ENCODE measurements at regions not wholly inside any gene's neighbourhood (a gene's known extent, or its start where the extent isn't known, plus 50 kb on each side); places are given as distances from the start of the nearest gene placed in this dataset.

DNA sequence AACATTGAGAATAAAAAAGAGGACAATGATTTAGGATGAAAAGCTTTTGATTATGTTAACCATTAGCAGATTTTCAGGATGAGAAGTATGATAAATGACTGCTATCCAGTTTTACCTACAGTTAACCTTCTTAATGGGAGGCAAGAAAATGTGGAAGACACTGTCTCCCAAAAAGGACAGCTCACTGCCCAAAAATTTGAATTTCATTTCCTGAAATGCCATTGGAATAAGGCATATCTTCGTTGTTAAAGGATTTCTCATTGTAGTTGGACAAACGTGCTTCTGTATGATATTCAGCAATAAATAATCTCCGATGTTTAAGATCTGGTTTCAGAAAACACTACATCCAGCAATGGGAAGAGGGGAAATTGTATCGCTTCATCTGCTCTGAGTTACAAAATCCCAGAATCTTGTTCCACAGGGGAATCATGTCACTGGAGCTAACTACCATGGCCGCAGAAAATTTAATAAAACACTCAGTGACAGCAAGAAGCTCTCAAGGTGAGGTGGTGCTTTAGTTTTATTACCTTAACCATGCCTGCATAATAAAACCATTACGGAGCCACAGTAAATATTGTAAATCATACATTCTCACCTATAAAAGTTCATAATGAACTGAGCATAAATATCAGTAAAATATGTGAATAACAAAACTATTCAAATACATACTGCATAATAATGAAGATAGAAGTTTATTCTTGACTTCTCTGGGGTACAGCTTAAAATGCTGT lies 552.3 kb downstream of the PCDH7 start:
- intact Hi-C loops (cut with micrococcal nuclease; ENCODE audit: unreplicated experiment) = no loop called here

DNA sequence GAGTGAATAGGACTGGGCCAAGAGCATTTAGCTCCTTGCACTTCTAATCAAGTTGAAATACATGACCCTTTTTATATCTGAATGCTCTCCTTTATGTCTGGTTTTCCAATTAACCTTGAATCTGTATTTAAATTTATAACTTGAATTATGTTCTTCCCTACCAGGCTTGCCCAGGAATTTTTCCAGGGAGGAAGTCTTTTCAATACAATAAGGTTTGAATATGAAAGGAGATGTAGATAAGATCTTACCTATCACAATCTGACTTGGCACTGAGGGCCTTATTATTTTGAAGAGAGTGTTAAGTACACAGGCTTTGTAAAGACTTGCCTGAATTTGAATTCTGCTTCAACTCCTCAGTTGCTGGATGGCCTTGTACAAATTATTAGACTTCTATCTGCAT lies 555.7 kb downstream of the PCDH7 start:
- intact Hi-C loops (cut with micrococcal nuclease; ENCODE audit: unreplicated experiment) = no loop called here
- no peaks in the 10 kb centered on the region for H3K36me3 ChIP-seq (ENCODE audit: insufficient read depth, low read length)
- no peak overlapping the region for H3K4me2 ChIP-seq (ENCODE audit: low read length)
- no peaks in the 10 kb centered on the region for H4K20me1 ChIP-seq (ENCODE audit: insufficient read depth, low read length)
- no peak overlapping the region for H3K4me3 ChIP-seq (ENCODE audit: low read depth, low read length, poor library complexity, severe bottlenecking)
- ChIA-PET CTCF (ENCODE audit: unreplicated experiment) (no interaction called here), POLR2A (no interaction called here)
- no peak for TF ChIP-seq EZH2phosphoT487 (IDR thresholded peaks at IDR 0.05; ENCODE audit: borderline replicate concordance, low read depth, low read length)
- TF ChIP-seq, protein P1, sequence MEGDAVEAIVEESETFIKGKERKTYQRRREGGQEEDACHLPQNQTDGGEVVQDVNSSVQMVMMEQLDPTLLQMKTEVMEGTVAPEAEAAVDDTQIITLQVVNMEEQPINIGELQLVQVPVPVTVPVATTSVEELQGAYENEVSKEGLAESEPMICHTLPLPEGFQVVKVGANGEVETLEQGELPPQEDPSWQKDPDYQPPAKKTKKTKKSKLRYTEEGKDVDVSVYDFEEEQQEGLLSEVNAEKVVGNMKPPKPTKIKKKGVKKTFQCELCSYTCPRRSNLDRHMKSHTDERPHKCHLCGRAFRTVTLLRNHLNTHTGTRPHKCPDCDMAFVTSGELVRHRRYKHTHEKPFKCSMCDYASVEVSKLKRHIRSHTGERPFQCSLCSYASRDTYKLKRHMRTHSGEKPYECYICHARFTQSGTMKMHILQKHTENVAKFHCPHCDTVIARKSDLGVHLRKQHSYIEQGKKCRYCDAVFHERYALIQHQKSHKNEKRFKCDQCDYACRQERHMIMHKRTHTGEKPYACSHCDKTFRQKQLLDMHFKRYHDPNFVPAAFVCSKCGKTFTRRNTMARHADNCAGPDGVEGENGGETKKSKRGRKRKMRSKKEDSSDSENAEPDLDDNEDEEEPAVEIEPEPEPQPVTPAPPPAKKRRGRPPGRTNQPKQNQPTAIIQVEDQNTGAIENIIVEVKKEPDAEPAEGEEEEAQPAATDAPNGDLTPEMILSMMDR (conservative IDR thresholded peaks at IDR 0.05; ENCODE audit: low read length) = no peak
- no peaks in the 10 kb centered on the region for H3K9me2 ChIP-seq (ENCODE audit: insufficient read depth, low read length)
- H3K4me1 ChIP-seq (ENCODE audit: insufficient read depth, low read length, poor library complexity, severe bottlenecking) = no peaks in the 10 kb centered on the region
- H3K9me3 ChIP-seq (ENCODE audit: low read length) = no peaks in the 10 kb centered on the region
- no peak for DNase-seq (ENCODE audit: low spot score)
- no TSS peak for BruUV-seq (replicated peaks)
- no peak overlapping the region for H3K27ac ChIP-seq (ENCODE audit: low read depth, low read length, poor library complexity, severe bottlenecking)
- H3K79me2 ChIP-seq (ENCODE audit: insufficient read depth, low read depth, low read length) = no peaks in the 10 kb centered on the region
- no peak overlapping the region for H2AFZ ChIP-seq (ENCODE audit: low read length)

More for the DNA sequence above, 552.3 kb downstream of the PCDH7 start:
- Histone ChIP-seq H3K27ac (ENCODE audit: low read depth, low read length, poor library complexity, severe bottlenecking) (no peak overlapping the region), H3K79me2 (ENCODE audit: insufficient read depth, low read depth, low read length) (no peaks in the 10 kb centered on the region), H3K36me3 (ENCODE audit: insufficient read depth, low read length) (no peaks in the 10 kb centered on the region), H3K4me2 (ENCODE audit: low read length) (no peak overlapping the region), H4K20me1 (ENCODE audit: insufficient read depth, low read length) (no peaks in the 10 kb centered on the region), H3K4me3 (ENCODE audit: low read depth, low read length, poor library complexity, severe bottlenecking) (no peak overlapping the region), H3K4me1 (ENCODE audit: insufficient read depth, low read length, poor library complexity, severe bottlenecking) (no peaks in the 10 kb centered on the region), H2AFZ (ENCODE audit: low read length) (no peak overlapping the region), H3K9me3 (ENCODE audit: low read length) (no peaks in the 10 kb centered on the region), H3K9me2 (ENCODE audit: insufficient read depth, low read length) (no peaks in the 10 kb centered on the region)
- no TSS peak for BruUV-seq (replicated peaks)
- no peak for TF ChIP-seq EZH2phosphoT487 (IDR thresholded peaks at IDR 0.05; ENCODE audit: borderline replicate concordance, low read depth, low read length)
- ChIA-PET POLR2A (no interaction called here), CTCF (ENCODE audit: unreplicated experiment) (no interaction called here)
- DNase-seq (ENCODE audit: low spot score) = no peak

DNA sequence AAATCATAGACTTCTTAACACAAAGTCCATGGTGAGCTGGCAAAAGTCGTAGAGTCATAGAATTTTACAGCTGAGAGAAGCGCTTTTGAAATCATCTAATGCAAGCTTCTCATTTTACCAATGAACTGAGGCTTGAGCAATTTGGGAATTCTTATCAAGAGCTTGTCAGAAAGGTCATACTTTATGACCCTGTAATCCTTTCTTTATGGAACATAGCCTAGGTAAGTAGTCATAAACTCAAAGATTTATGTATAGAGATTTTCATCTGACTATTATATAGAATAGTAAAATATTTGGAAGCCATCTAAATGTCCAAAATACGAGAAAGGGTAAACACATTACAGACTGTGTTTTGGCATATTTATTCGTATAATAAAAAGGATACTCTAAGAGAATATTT lies 563.5 kb downstream of the PCDH7 start:
- H4K20me1 ChIP-seq (ENCODE audit: insufficient read depth, low read length) = no peaks in the 10 kb centered on the region
- no peaks in the 10 kb centered on the region for H3K4me1 ChIP-seq (ENCODE audit: insufficient read depth, low read length, poor library complexity, severe bottlenecking)
- DNase-seq (ENCODE audit: low spot score) = no peak
- no peaks in the 10 kb centered on the region for H3K9me2 ChIP-seq (ENCODE audit: insufficient read depth, low read length)
- H3K27ac ChIP-seq (ENCODE audit: low read depth, low read length, poor library complexity, severe bottlenecking) = no peak overlapping the region
- ChIA-PET POLR2A (no interaction called here), CTCF (ENCODE audit: unreplicated experiment) (no interaction called here)
- no peaks in the 10 kb centered on the region for H3K79me2 ChIP-seq (ENCODE audit: insufficient read depth, low read depth, low read length)
- BruUV-seq (replicated peaks) = no TSS peak
- H3K4me3 ChIP-seq (ENCODE audit: low read depth, low read length, poor library complexity, severe bottlenecking) = no peak overlapping the region
- H3K9me3 ChIP-seq (ENCODE audit: low read length) = no peaks in the 10 kb centered on the region
- TF ChIP-seq, protein P1 (conservative IDR thresholded peaks at IDR 0.05; ENCODE audit: low read length) = no peak
- no peak overlapping the region; the same call in 1 of the 2 replicates for H2AFZ ChIP-seq (ENCODE audit: low read length)
- no peaks in the 10 kb centered on the region for H3K36me3 ChIP-seq (ENCODE audit: insufficient read depth, low read length)
- intact Hi-C loops (cut with micrococcal nuclease; ENCODE audit: unreplicated experiment) = no loop called here
- H3K4me2 ChIP-seq (ENCODE audit: low read length) = no peak overlapping the region
